Fibroblast of skin of right biceps (primary cell): ENCODE measurements at regions not wholly inside any gene's neighbourhood (a gene's known extent, or its start where the extent isn't known, plus 50 kb on each side); places are given as distances from the start of the nearest gene placed in this dataset.
"Not testable (repeated sequence)": the region's sequence is repeated elsewhere in the genome, so short reads cannot be mapped to it uniquely, and the experiment has no call there.

Source experiments
- DNase-seq: peaks from one replicate; pipeline ENCODE4 v3.0.0-alpha.2; 2013

GRCh38 chr3:166986000-166986399 lies 394.1 kb downstream of the ZBBX start:
- DNase-seq: peak; percentile 9

GRCh38 chr3:166975796-166976195 lies 404.3 kb downstream of the ZBBX start:
- DNase-seq: not testable (repeated sequence)

GRCh38 chr3:166967714-166968113 lies 412.4 kb downstream of the ZBBX start:
- DNase-seq: not testable (repeated sequence)

GRCh38 chr3:166962911-166963310 lies 417.2 kb downstream of the ZBBX start:
- DNase-seq: no peak

- no peak for DNase-seq
Observed at GRCh38 chr3:166957121-166957520, 423.0 kb downstream of the ZBBX start.

GRCh38 chr3:166955201-166955939 lies 424.7 kb downstream of the ZBBX start:
- no peak for DNase-seq

GRCh38 chr3:166934879-166935278 lies 445.2 kb downstream of the ZBBX start:
- no peak for DNase-seq

- no peak for DNase-seq
Observed at GRCh38 chr3:166917437-166917836, 462.7 kb downstream of the ZBBX start.

GRCh38 chr3:166902374-166902773 lies 477.7 kb downstream of the ZBBX start:
- no peak for DNase-seq

GRCh38 chr3:166900866-166901577 lies 479.1 kb downstream of the ZBBX start:
- no peak for DNase-seq

GRCh38 chr3:166897811-166898210 lies 482.3 kb downstream of the ZBBX start:
- DNase-seq: no peak

GRCh38 chr3:166889241-166889640 lies 490.9 kb downstream of the ZBBX start:
- DNase-seq: no peak

GRCh38 chr3:166879661-166880060 lies 500.4 kb downstream of the ZBBX start:
- no peak for DNase-seq

GRCh38 chr3:166877971-166878370 lies 502.1 kb downstream of the ZBBX start:
- DNase-seq: no peak

- DNase-seq: no peak
Observed at GRCh38 chr3:166864473-166865467, 515.3 kb downstream of the ZBBX start.

GRCh38 chr3:166860217-166860616 lies 519.9 kb downstream of the ZBBX start:
- DNase-seq: no peak

GRCh38 chr3:166844329-166844728 lies 535.8 kb downstream of the ZBBX start:
- DNase-seq: no peak

- not testable (repeated sequence) for DNase-seq
Observed at GRCh38 chr3:166842784-166843183, 537.3 kb downstream of the ZBBX start.

- DNase-seq: peak; percentile 4
Observed at GRCh38 chr3:166837535-166837934, 542.6 kb downstream of the ZBBX start.

GRCh38 chr3:166836836-166837235 lies 543.3 kb downstream of the ZBBX start:
- DNase-seq: no peak

GRCh38 chr3:166829896-166830295 lies 550.2 kb downstream of the ZBBX start:
- no peak for DNase-seq

GRCh38 chr3:166818464-166818863 lies 561.6 kb downstream of the ZBBX start:
- DNase-seq: no peak

GRCh38 chr3:166817269-166817668 lies 562.8 kb downstream of the ZBBX start:
- not testable (repeated sequence) for DNase-seq
